GM18867 (cell line): ENCODE measurements at regions not wholly inside any gene's neighbourhood (a gene's known extent, or its start where the extent isn't known, plus 50 kb on each side); places are given as distances from the start of the nearest gene placed in this dataset.

ENCODE experiments used
- ATAC-seq: cut with Tn5 transposase; IDR thresholded peaks from one replicate; pipeline ENCODE4 v1.9.1; 2021; ENCODE audit warnings: mild to moderate bottlenecking, moderate library complexity; ENCODE audit not compliant: unreplicated experiment

GRCh38 chr20:50369225-50370035 is 140.8 kb upstream of the PTPN1 start:
- ATAC-seq = no peak

GRCh38 chr20:50370036-50370566 is 140.1 kb upstream of the PTPN1 start:
- ATAC-seq = no peak

GRCh38 chr20:50371878-50372769 is 138.1 kb upstream of the PTPN1 start:
- no peak for ATAC-seq

- ATAC-seq = no peak
Measured at GRCh38 chr20:50372770-50373088, 137.5 kb upstream of the PTPN1 start.

- no peak for ATAC-seq
Measured at GRCh38 chr20:50373674-50374286, 136.4 kb upstream of the PTPN1 start.

GRCh38 chr20:50374541-50375078 is 135.6 kb upstream of the PTPN1 start:
- ATAC-seq = no peak

- no peak for ATAC-seq
Measured at GRCh38 chr20:50376179-50376887, 133.8 kb upstream of the PTPN1 start.

GRCh38 chr20:50376888-50377459 is 133.2 kb upstream of the PTPN1 start:
- ATAC-seq = no peak

GRCh38 chr20:50378170-50379000 is 131.8 kb upstream of the PTPN1 start:
- ATAC-seq = no peak

- no peak for ATAC-seq
Measured at GRCh38 chr20:50379049-50379990, 130.9 kb upstream of the PTPN1 start.

GRCh38 chr20:50379991-50380696 is 130.0 kb upstream of the PTPN1 start:
- ATAC-seq = no peak

- no peak for ATAC-seq
Measured at GRCh38 chr20:50380697-50381040, 129.5 kb upstream of the PTPN1 start.

- no peak for ATAC-seq
Measured at GRCh38 chr20:50381075-50381732, 129.0 kb upstream of the PTPN1 start.

- ATAC-seq = peak; percentile 49
Measured at GRCh38 chr20:50381771-50382593, 128.2 kb upstream of the PTPN1 start.

GRCh38 chr20:50385733-50386640 is 124.2 kb upstream of the PTPN1 start:
- no peak for ATAC-seq
